ENCODE measurements at regions not wholly inside any gene's neighbourhood (a gene's known extent, or its start where the extent isn't known, plus 50 kb on each side); places are given as distances from the start of the nearest gene placed in this dataset.

DNA sequence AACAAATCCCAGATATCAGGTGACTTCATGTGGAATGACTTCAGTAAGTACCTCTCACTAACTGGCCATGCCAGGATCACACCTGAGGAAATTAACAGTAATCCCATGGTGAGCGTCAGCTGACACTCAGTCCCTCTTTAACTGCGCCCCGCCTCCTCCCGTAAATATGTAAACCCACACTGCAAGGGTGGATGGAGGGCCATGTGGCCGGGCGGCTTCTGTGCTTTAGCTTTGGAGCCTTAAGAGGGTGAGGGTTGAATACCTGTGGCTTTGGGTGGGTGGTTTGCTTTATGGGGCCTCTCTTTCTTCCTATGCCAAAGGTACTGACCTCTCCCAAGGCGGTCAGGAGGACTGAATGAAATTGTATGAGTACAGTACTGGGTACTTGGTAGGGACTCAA, 141.7 kb downstream of the MRM1 start:
- TF ChIP-seq, protein P1, sequence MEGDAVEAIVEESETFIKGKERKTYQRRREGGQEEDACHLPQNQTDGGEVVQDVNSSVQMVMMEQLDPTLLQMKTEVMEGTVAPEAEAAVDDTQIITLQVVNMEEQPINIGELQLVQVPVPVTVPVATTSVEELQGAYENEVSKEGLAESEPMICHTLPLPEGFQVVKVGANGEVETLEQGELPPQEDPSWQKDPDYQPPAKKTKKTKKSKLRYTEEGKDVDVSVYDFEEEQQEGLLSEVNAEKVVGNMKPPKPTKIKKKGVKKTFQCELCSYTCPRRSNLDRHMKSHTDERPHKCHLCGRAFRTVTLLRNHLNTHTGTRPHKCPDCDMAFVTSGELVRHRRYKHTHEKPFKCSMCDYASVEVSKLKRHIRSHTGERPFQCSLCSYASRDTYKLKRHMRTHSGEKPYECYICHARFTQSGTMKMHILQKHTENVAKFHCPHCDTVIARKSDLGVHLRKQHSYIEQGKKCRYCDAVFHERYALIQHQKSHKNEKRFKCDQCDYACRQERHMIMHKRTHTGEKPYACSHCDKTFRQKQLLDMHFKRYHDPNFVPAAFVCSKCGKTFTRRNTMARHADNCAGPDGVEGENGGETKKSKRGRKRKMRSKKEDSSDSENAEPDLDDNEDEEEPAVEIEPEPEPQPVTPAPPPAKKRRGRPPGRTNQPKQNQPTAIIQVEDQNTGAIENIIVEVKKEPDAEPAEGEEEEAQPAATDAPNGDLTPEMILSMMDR (IDR thresholded peaks at IDR 0.05; ENCODE audit: poor library complexity) = no peak
- TF ChIP-seq EZH2 (IDR thresholded peaks at IDR 0.05; ENCODE audit: borderline replicate concordance) = no peak

All from hepatocyte (in vitro differentiated cells).